K562 (cell line): ENCODE measurements at regions not wholly inside any gene's neighbourhood (a gene's known extent, or its start where the extent isn't known, plus 50 kb on each side); places are given as distances from the start of the nearest gene placed in this dataset.

Experiments used
- ATAC-seq: fragments of 200-7000 bp; cut with Tn5 transposase; 3 replicates; pipeline ENCODE4 v1.9.1; 2020; ENCODE audit warnings: moderate library complexity
- BruUV-seq: library from RNA; stranded (reverse); fragments of 400-500 nt; replicated peaks from 2 replicates; lab custom pipeline; 2021; lab: Mats Ljungman, UMichigan
- CTCF ChIA-PET: fragments of 300-600 bp; formaldehyde crosslinking; extraction: SDS; loops from one replicate; lab custom pipeline; 2021; ENCODE audit warnings: low intra/inter-chr PET ratio; lab: Yijun Ruan, JAX
- POLR2A ChIA-PET: fragments of 300-600, 350-650 bp; sonication (Branson Sonifier 250); formaldehyde crosslinking; extraction: SDS; loops from one replicate; lab custom pipeline; 2021; ENCODE audit warnings: antibody characterized with exemption, inconsistent platforms; lab: Yijun Ruan, JAX
- DNase-seq, 4 experiments: peaks; one replicate each; pipeline versions ENCODE4 v3.0.0 to v3.0.0-alpha.2; 2011 to 2018; ENCODE audit warnings: low spot score in 3 of 4, mixed read lengths in 3 of 4; ENCODE audit errors: extremely low read depth in 1 of 4
- FAIRE-seq: peaks from 2 replicates; lab custom pipeline; 2011; peaks lifted over from hg19 to GRCh38; lab: Jason Lieb, UNC
- H2AFZ ChIP-seq: 2 replicates; pipeline ENCODE4 v1.6.0; 2011; ENCODE audit warnings: low read depth, low read length, control low read depth, inconsistent platforms
- H3K27ac ChIP-seq: fragments of 200-600 bp; 3 replicates; pipeline ENCODE4 v1.8.0; 2011; ENCODE audit warnings: low read depth, mild to moderate bottlenecking, control low read depth, inconsistent platforms, low read length, moderate library complexity, mixed read lengths; ENCODE audit errors: extremely low read depth
- H3K27me3 ChIP-seq, 2 experiments: fragments of 300-600 bp in 1 of 2; 2 replicates in 1 of 2; 3 replicates in 1 of 2; pipeline versions ENCODE4 v1.6.0 to v1.8.0; 2011; ENCODE audit warnings: inconsistent platforms in 2 of 2, low read length in 2 of 2, mild to moderate bottlenecking in 1 of 2, mixed read lengths in 1 of 2, moderate library complexity in 1 of 2; ENCODE audit not compliant: control insufficient read depth in 2 of 2, insufficient read depth in 2 of 2
- H3K36me3 ChIP-seq: fragments of 300-600 bp; 3 replicates; pipeline ENCODE4 v1.8.0; 2011; ENCODE audit warnings: mild to moderate bottlenecking, low read length, inconsistent platforms; ENCODE audit not compliant: control insufficient read depth, insufficient read depth
- H3K4me1 ChIP-seq, 2 experiments: fragments of 200-600 bp in 1 of 2; replicated peaks in 1 of 2; 2 replicates in 1 of 2; 3 replicates in 1 of 2; pipeline versions ENCODE4 v1.5.1 to v1.8.0; 2011; ENCODE audit warnings: inconsistent platforms in 2 of 2, low read length in 2 of 2, mild to moderate bottlenecking in 1 of 2, mixed read lengths in 1 of 2, moderate library complexity in 1 of 2; ENCODE audit not compliant: control insufficient read depth in 2 of 2, insufficient read depth in 2 of 2
- H3K4me2 ChIP-seq: 2 replicates; pipeline ENCODE4 v1.6.1; 2011; ENCODE audit warnings: low read length, control low read depth, inconsistent platforms, mixed read lengths; ENCODE audit not compliant: insufficient read depth
- H3K4me3 ChIP-seq: fragments of 200-600 bp; sonication (generic), shearing (Covaris generic); 2 replicates; pipeline ENCODE4 v1.5.1; 2016; ENCODE audit warnings: control low read depth, inconsistent platforms
- H3K79me2 ChIP-seq: fragments of 200-600 bp; 3 replicates; pipeline ENCODE4 v1.8.0; 2011; ENCODE audit warnings: low read length, inconsistent platforms; ENCODE audit not compliant: control insufficient read depth, insufficient read depth
- H3K9ac ChIP-seq, 2 experiments: 2 replicates each; pipeline versions ENCODE4 v1.6.0 to v1.6.1; 2011; ENCODE audit warnings: low read depth in 2 of 2, low read length in 2 of 2, control low read depth in 1 of 2, inconsistent platforms in 1 of 2, mild to moderate bottlenecking in 1 of 2, mixed read lengths in 1 of 2; ENCODE audit not compliant: insufficient read depth in 1 of 2
- H3K9me1 ChIP-seq: one replicate; pipeline ENCODE4 v1.6.0; 2011; ENCODE audit warnings: inconsistent platforms, mild to moderate bottlenecking, low read length, moderate library complexity; ENCODE audit not compliant: control insufficient read depth, insufficient read depth
- H3K9me3 ChIP-seq: replicated peaks from 2 replicates; pipeline ENCODE4 v1.5.1; 2011; ENCODE audit warnings: low read depth, low read length, inconsistent platforms; ENCODE audit not compliant: control insufficient read depth, insufficient read depth
- H4K20me1 ChIP-seq: replicated peaks from 2 replicates; pipeline ENCODE4 v1.6.1; 2011; ENCODE audit warnings: low read length, inconsistent platforms, mixed read lengths; ENCODE audit not compliant: control insufficient read depth, insufficient read depth
- ADNP ChIP-seq: fragments of 200-800 bp; sonication (Bioruptor generic); IDR thresholded peaks from 2 replicates; pipeline ENCODE4 v1.6.1; 2016; ENCODE audit warnings: missing genetic modification characterization, missing compliant biosample characterization
- ELF1 ChIP-seq: fragments of 200-800 bp; sonication (Bioruptor generic); IDR thresholded peaks from 2 replicates; pipeline ENCODE4 v1.6.1; 2016; ENCODE audit warnings: missing genetic modification characterization, missing compliant biosample characterization
- GATAD2B ChIP-seq: fragments of 450-650 bp; IDR thresholded peaks from 2 replicates; pipeline ENCODE4 v1.6.1; 2017; ENCODE audit warnings: mild to moderate bottlenecking, borderline replicate concordance
- HLTF ChIP-seq: fragments of 450-650 bp; IDR thresholded peaks from 2 replicates; pipeline ENCODE4 v1.6.1; 2016
- LCOR ChIP-seq: sonication (generic); formaldehyde crosslinking; IDR thresholded peaks from 2 replicates; pipeline ENCODE4 v1.8.0; 2022; ENCODE audit warnings: mild to moderate bottlenecking, missing genetic modification reagents
- NEUROD1 ChIP-seq: fragments of 150-350 bp; IDR thresholded peaks from 2 replicates; pipeline ENCODE4 v1.6.1; 2014; ENCODE audit warnings: borderline replicate concordance, low read length, low read depth; ENCODE audit not compliant: partially characterized antibody
- SOX6 ChIP-seq: fragments of 450-650 bp; IDR thresholded peaks from 2 replicates; pipeline ENCODE4 v1.6.1; 2014; ENCODE audit warnings: mild to moderate bottlenecking
- TOE1 ChIP-seq, 2 experiments: fragments of 450-650 bp in 1 of 2; sonication (generic) in 1 of 2; formaldehyde crosslinking in 1 of 2; IDR thresholded peaks; 2 replicates each; pipeline versions ENCODE4 v1.7.1 to v1.8.0; 2016 to 2022; ENCODE audit warnings: borderline replicate concordance in 2 of 2, mild to moderate bottlenecking in 2 of 2, antibody characterized with exemption in 1 of 2, inconsistent platforms in 1 of 2, low read depth in 1 of 2, missing genetic modification reagents in 1 of 2, moderate library complexity in 1 of 2
- ZNF124 ChIP-seq: sonication (generic); formaldehyde crosslinking; IDR thresholded peaks from 2 replicates; pipeline ENCODE4 v1.8.1; 2022; ENCODE audit warnings: missing genetic modification reagents
- ZNF324 ChIP-seq: fragments of 250-450 bp; sonication (Bioruptor Pico); IDR thresholded peaks from 2 replicates; pipeline ENCODE4 v1.4.0; 2020; ENCODE audit warnings: mild to moderate bottlenecking
- ZNF347 ChIP-seq: fragments of 450-650 bp; formaldehyde crosslinking; IDR thresholded peaks from 2 replicates; pipeline ENCODE4 v1.4.0; 2020; ENCODE audit warnings: low read depth, mild to moderate bottlenecking, moderate library complexity
- WGBS: fragments of 100-300 bp; shearing (Covaris generic); methylation state at CpG from one replicate; pipeline ENCODE4 v1.1.6; 2016; ENCODE audit warnings: low coverage, mixed read lengths; ENCODE audit not compliant: insufficient coverage; ENCODE audit errors: missing lambda C conversion rate; 5-methylcytosine and 5-hydroxymethylcytosine counted together
- in situ Hi-C: fragments of 300-500 bp; cut with MboI; formaldehyde crosslinking; loops from 4 replicates; pipeline ENCODE4 v1.15.0; 2018; ENCODE audit warnings: inconsistent platforms, mixed read lengths
- intact Hi-C: fragments of 100-400 bp; cut with micrococcal nuclease; formaldehyde crosslinking; loops from 2 replicates; pipeline ENCODE4 v1.14.2; 2022
- TF ChIP-seq, protein P1 (sequence below): IDR thresholded peaks from 3 replicates; pipeline ENCODE4 v1.6.1; 2011; ENCODE audit warnings: borderline replicate concordance, mild to moderate bottlenecking; ENCODE audit not compliant: insufficient read length, insufficient read depth
- TF ChIP-seq, protein P2 (sequence below), 2 experiments: fragments of 450-650 bp in 1 of 2; sonication (generic) in 1 of 2; formaldehyde crosslinking in 1 of 2; IDR thresholded peaks in 1 of 2; conservative IDR thresholded peaks in 1 of 2; 2 replicates each; pipeline versions ENCODE4 v1.6.1 to v1.8.1; 2016 to 2023; ENCODE audit warnings: mild to moderate bottlenecking in 2 of 2, moderate library complexity in 2 of 2, inconsistent platforms in 1 of 2, missing genetic modification reagents in 1 of 2
- TF ChIP-seq, protein P3 (sequence below): fragments of 450-650 bp; IDR thresholded peaks from 2 replicates; pipeline ENCODE4 v1.6.1; 2016; ENCODE audit warnings: low read depth, mild to moderate bottlenecking, moderate library complexity
- TF ChIP-seq, protein P4 (sequence below), 2 experiments: fragments of 450-650 bp; IDR thresholded peaks; 2 replicates each; pipeline ENCODE4 v1.6.1; 2016
- TF ChIP-seq, protein P5 (sequence below): fragments of 450-650 bp; IDR thresholded peaks from 2 replicates; pipeline ENCODE4 v1.6.1; 2018; ENCODE audit warnings: mild to moderate bottlenecking, low read depth; ENCODE audit not compliant: partially characterized antibody

DNA sequence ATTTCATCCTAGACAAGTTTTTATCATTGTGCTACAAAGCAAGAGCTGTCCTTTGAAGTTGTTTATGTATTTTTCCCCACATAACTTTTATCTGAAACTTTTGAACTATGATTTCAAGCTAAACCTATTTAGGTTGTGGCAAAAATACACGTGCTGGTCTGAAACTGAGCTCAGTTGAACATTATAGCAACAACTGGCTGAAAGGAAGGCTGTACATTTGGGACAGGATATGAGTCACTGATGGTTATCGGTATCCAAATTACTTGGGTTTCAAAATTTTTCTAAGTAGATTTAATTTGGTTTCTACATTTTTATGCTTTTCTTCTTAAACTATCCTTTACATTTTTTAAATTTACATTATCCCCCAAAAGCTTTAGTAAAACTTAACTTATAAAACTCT lies 627.3 kb upstream of the NUDT12 start:
- FAIRE-seq (peak; percentile 89), DNase-seq (peak; percentile 41 to 54 (median 47)), ATAC-seq (peak; percentile 74)
- Histone ChIP-seq H4K20me1 (no peaks in the 10 kb centered on the region), H3K79me2 (no peaks in the 10 kb centered on the region), H3K9ac (no peak overlapping the region), H3K9me1 (no peaks in the 10 kb centered on the region), H3K27me3 (no peaks in the 10 kb centered on the region), H3K27ac (peak overlapping the region; percentile 26; the same call in 1 of the 3 replicates), H3K36me3 (no peaks in the 10 kb centered on the region; the same call in 2 of the 3 replicates), H2AFZ (no peak overlapping the region), H3K4me1 (peaks cover 0 to 4% of the 10 kb centered on the region in 2 experiments; a peak in 1 of 5 replicates), H3K4me2 (no peak overlapping the region), H3K9me3 (no peaks in the 10 kb centered on the region), H3K4me3 (no peak overlapping the region)
- BruUV-seq = no TSS peak
- intact Hi-C loops (no loop called here), in situ Hi-C loops (no loop called here)
- WGBS = 10% methylated on average over 2 of the region's 2 CpGs
- CTCF ChIA-PET = no interaction called here
- POLR2A ChIA-PET = no interaction called here
- no peak for TF ChIP-seq LCOR
- no peak for TF ChIP-seq ELF1 (tag)
- TF ChIP-seq GATAD2B = no peak
- TF ChIP-seq, protein P1, sequence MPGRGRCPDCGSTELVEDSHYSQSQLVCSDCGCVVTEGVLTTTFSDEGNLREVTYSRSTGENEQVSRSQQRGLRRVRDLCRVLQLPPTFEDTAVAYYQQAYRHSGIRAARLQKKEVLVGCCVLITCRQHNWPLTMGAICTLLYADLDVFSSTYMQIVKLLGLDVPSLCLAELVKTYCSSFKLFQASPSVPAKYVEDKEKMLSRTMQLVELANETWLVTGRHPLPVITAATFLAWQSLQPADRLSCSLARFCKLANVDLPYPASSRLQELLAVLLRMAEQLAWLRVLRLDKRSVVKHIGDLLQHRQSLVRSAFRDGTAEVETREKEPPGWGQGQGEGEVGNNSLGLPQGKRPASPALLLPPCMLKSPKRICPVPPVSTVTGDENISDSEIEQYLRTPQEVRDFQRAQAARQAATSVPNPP = no peak
- TF ChIP-seq ADNP (tag) = no peak
- TF ChIP-seq, protein P2, sequence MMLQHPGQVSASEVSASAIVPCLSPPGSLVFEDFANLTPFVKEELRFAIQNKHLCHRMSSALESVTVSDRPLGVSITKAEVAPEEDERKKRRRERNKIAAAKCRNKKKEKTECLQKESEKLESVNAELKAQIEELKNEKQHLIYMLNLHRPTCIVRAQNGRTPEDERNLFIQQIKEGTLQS (IDR thresholded peaks at IDR 0.05) = peak; percentile 75
- TF ChIP-seq, protein P2 (CRISPR knock-in tag; conservative IDR thresholded peaks at IDR 0.05) = no peak
- no peak for TF ChIP-seq ZNF124 (CRISPR knock-in tag)
- TF ChIP-seq ZNF347 (CRISPR knock-in tag) = no peak
- no peak for TF ChIP-seq HLTF
- no peak for TF ChIP-seq NEUROD1
- TF ChIP-seq ZNF324 = no peak
- TF ChIP-seq, protein P3, sequence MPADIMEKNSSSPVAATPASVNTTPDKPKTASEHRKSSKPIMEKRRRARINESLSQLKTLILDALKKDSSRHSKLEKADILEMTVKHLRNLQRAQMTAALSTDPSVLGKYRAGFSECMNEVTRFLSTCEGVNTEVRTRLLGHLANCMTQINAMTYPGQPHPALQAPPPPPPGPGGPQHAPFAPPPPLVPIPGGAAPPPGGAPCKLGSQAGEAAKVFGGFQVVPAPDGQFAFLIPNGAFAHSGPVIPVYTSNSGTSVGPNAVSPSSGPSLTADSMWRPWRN = no peak
- TF ChIP-seq TOE1 (IDR thresholded peaks at IDR 0.05; ENCODE audit: borderline replicate concordance) = no peak
- TF ChIP-seq TOE1 (CRISPR knock-in tag; IDR thresholded peaks at IDR 0.05; ENCODE audit: borderline replicate concordance, low read depth) = no peak
- no peak for TF ChIP-seq SOX6
- TF ChIP-seq, protein P4, sequence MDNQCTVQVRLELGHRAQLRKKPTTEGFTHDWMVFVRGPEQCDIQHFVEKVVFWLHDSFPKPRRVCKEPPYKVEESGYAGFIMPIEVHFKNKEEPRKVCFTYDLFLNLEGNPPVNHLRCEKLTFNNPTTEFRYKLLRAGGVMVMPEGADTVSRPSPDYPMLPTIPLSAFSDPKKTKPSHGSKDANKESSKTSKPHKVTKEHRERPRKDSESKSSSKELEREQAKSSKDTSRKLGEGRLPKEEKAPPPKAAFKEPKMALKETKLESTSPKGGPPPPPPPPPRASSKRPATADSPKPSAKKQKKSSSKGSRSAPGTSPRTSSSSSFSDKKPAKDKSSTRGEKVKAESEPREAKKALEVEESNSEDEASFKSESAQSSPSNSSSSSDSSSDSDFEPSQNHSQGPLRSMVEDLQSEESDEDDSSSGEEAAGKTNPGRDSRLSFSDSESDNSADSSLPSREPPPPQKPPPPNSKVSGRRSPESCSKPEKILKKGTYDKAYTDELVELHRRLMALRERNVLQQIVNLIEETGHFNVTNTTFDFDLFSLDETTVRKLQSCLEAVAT (IDR thresholded peaks at IDR 0.05) = no peak
- TF ChIP-seq, protein P5, sequence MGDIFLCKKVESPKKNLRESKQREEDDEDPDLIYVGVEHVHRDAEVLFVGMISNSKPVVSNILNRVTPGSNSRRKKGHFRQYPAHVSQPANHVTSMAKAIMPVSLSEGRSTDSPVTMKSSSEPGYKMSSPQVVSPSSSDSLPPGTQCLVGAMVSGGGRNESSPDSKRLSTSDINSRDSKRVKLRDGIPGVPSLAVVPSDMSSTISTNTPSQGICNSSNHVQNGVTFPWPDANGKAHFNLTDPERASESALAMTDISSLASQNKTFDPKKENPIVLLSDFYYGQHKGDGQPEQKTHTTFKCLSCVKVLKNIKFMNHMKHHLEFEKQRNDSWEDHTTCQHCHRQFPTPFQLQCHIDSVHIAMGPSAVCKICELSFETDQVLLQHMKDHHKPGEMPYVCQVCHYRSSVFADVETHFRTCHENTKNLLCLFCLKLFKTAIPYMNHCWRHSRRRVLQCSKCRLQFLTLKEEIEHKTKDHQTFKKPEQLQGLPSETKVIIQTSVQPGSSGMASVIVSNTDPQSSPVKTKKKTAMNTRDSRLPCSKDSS = no peak
